ENCODE measurements at regions not wholly inside any gene's neighbourhood (a gene's known extent, or its start where the extent isn't known, plus 50 kb on each side); places are given as distances from the start of the nearest gene placed in this dataset.

GRCh38 chr15:100786901-100787566, 92.6 kb upstream of the ALDH1A3 start:
- CTCF ChIA-PET, result no interaction called here

DNA sequence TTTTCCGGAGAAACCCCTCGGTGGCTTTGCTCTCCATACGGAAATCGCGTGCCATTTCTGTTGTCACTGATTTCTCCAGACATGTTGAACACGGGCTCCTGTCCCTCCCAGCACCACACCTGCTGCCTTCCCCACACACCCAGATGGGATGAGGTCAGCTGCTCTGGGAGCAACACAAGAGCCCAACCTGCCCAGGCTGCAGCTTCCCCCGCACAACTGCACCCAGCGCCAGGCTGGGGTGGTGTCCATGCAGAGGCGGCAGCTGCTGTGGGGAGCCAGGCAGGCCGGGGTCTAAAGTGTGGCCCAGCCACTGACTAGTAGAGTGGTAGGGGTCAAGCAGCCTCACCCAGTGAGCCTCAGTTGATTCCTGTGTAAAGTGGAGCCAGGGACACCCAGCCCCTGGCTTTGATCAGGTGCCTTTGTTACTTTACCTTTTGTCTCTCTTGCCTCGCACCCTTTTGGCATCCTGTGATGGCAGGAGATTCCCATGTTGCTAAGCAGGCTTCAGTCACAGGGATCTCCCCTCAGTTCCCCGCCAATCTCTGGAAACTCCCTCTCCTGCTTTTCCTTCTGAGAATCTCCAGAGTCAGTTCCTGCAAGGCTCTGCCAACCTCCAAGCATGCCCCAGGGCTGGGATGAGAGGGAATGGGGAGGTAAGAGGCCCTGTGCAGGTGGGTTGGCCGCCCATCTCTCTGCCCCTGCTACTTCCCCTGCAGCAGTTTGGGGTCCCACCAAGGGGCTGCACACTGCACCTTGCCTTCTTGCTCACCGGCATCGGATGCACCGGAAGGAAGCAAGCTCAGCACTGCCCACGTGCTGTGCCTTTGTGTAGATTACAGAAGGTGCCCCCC, 91.8 kb upstream of the ALDH1A3 start:
- intact Hi-C loops (cut with micrococcal nuclease; ENCODE audit: unreplicated experiment), result no loop called here
- Histone ChIP-seq H3K4me3 (ENCODE audit: low read depth, low read length) (no peak overlapping the region), H3K36me3 (ENCODE audit: control insufficient read depth, insufficient read depth, low read length) (no peaks in the 10 kb centered on the region), H3K4me1 (no peaks in the 10 kb centered on the region), H3K9me3 (no peaks in the 10 kb centered on the region), H3K27me3 (replicated peaks; ENCODE audit: control insufficient read depth, insufficient read depth, low read length) (no peaks in the 10 kb centered on the region)
- BruUV-seq (replicated peaks), result no TSS peak
- TF ChIP-seq CTCF (IDR thresholded peaks at IDR 0.05; ENCODE audit: insufficient read depth in 1 of 2, low read depth in 1 of 2, low read length in 1 of 2, severe bottlenecking in 1 of 2, unreplicated experiment in 1 of 2), result no peak
- ChIA-PET CTCF (no interaction called here), POLR2A (no interaction called here)
- Mint-ChIP-seq H3K9me3 (ENCODE audit: unreplicated experiment) (no peaks in the 10 kb centered on the region), H3K27ac (ENCODE audit: unreplicated experiment) (no peak overlapping the region), H3K4me3 (ENCODE audit: unreplicated experiment) (no peak overlapping the region), H3K27me3 (ENCODE audit: insufficient read depth, unreplicated experiment) (no peaks in the 10 kb centered on the region), H3K4me1 (ENCODE audit: low read depth, unreplicated experiment) (no peaks in the 10 kb centered on the region), H3K36me3 (ENCODE audit: insufficient read depth, unreplicated experiment) (no peaks in the 10 kb centered on the region)
- no peak for DNase-seq

More at GRCh38 chr15:100786901-100787566, 92.6 kb upstream of the ALDH1A3 start:
- POLR2A ChIA-PET, result no interaction called here
- Histone ChIP-seq H3K36me3 (ENCODE audit: control insufficient read depth, insufficient read depth, low read length) (no peaks in the 10 kb centered on the region), H3K4me1 (no peaks in the 10 kb centered on the region), H3K4me3 (ENCODE audit: low read depth, low read length) (no peak overlapping the region), H3K9me3 (no peaks in the 10 kb centered on the region), H3K27me3 (replicated peaks; ENCODE audit: control insufficient read depth, insufficient read depth, low read length) (no peaks in the 10 kb centered on the region)
- Mint-ChIP-seq H3K36me3 (ENCODE audit: insufficient read depth, unreplicated experiment) (no peaks in the 10 kb centered on the region), H3K27me3 (ENCODE audit: insufficient read depth, unreplicated experiment) (no peaks in the 10 kb centered on the region), H3K27ac (ENCODE audit: unreplicated experiment) (no peak overlapping the region), H3K4me1 (ENCODE audit: low read depth, unreplicated experiment) (no peaks in the 10 kb centered on the region), H3K9me3 (ENCODE audit: unreplicated experiment) (no peaks in the 10 kb centered on the region), H3K4me3 (ENCODE audit: unreplicated experiment) (no peak overlapping the region)
- no peak for TF ChIP-seq CTCF (IDR thresholded peaks at IDR 0.05; ENCODE audit: insufficient read depth in 1 of 2, low read depth in 1 of 2, low read length in 1 of 2, severe bottlenecking in 1 of 2, unreplicated experiment in 1 of 2)
- intact Hi-C loops (cut with micrococcal nuclease; ENCODE audit: unreplicated experiment), result no loop called here
- no TSS peak for BruUV-seq (replicated peaks)
- DNase-seq, result no peak

- ChIA-PET CTCF (no interaction called here), POLR2A (no interaction called here)
- H3K36me3 ChIP-seq (ENCODE audit: control insufficient read depth, insufficient read depth, low read length), result no peaks in the 10 kb centered on the region
- DNase-seq, result no peak
- H3K4me3 ChIP-seq (ENCODE audit: low read depth, low read length), result no peak overlapping the region
- no TSS peak for BruUV-seq (replicated peaks)
- no peaks in the 10 kb centered on the region for H3K4me1 ChIP-seq
- H3K27me3 Mint-ChIP-seq (ENCODE audit: insufficient read depth, unreplicated experiment), result no peaks in the 10 kb centered on the region
- no peak overlapping the region for H3K27ac Mint-ChIP-seq (ENCODE audit: unreplicated experiment)
- H3K4me3 Mint-ChIP-seq (ENCODE audit: unreplicated experiment), result no peak overlapping the region
- intact Hi-C loops (cut with micrococcal nuclease; ENCODE audit: unreplicated experiment), result no loop called here
- no peaks in the 10 kb centered on the region for H3K27me3 ChIP-seq (replicated peaks; ENCODE audit: control insufficient read depth, insufficient read depth, low read length)
- TF ChIP-seq CTCF (IDR thresholded peaks at IDR 0.05; ENCODE audit: insufficient read depth in 1 of 2, low read depth in 1 of 2, low read length in 1 of 2, severe bottlenecking in 1 of 2, unreplicated experiment in 1 of 2), result no peak
- H3K36me3 Mint-ChIP-seq (ENCODE audit: insufficient read depth, unreplicated experiment), result no peaks in the 10 kb centered on the region
- H3K9me3 ChIP-seq, result peaks cover 6% of the 10 kb centered on the region; the same call in 1 of the 2 replicates
- H3K4me1 Mint-ChIP-seq (ENCODE audit: low read depth, unreplicated experiment), result no peaks in the 10 kb centered on the region
- no peaks in the 10 kb centered on the region for H3K9me3 Mint-ChIP-seq (ENCODE audit: unreplicated experiment)
Measured at GRCh38 chr15:100788418-100789105, 91.1 kb upstream of the ALDH1A3 start.
